ENCODE measurements at regions not wholly inside any gene's neighbourhood (a gene's known extent, or its start where the extent isn't known, plus 50 kb on each side); places are given as distances from the start of the nearest gene placed in this dataset.

DNA sequence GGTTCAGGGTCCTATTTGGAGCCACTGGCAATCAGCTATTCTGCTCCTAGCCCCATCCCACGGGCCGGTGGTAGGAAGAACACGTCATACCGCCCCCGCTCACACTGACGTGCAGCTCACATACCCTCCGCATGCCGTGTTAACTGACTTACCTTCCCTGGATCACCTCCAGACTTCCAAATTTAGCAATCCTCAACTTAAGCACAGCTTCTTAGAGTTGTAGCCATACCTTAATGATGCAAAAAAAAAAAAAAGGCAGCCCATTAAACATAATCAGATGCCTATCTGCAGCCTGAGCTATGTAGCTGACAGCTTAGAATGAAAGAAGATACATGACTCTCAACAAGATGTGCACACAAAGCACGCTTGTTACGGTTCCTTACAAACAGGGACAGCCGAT is 93.0 kb downstream of the IRX2 start:
- DNase-seq: no peak
- Histone ChIP-seq H3K9ac (ENCODE audit: low read length) (no peak overlapping the region), H3K79me2 (ENCODE audit: low read length) (no peaks in the 10 kb centered on the region), H2AFZ (ENCODE audit: low read length) (no peak overlapping the region), H3K27me3 (replicated peaks; ENCODE audit: insufficient read depth, low read length) (no peaks in the 10 kb centered on the region), H3K4me1 (ENCODE audit: low read length) (no peaks in the 10 kb centered on the region), H3K9me2 (replicated peaks; ENCODE audit: insufficient read depth, low read length) (no peaks in the 10 kb centered on the region), H4K20me1 (ENCODE audit: insufficient read depth, low read length) (no peaks in the 10 kb centered on the region), H3F3A (ENCODE audit: insufficient read depth, low read length) (no peaks in the 10 kb centered on the region), H3K9me3 (replicated peaks; ENCODE audit: insufficient read depth, low read length) (no peaks in the 10 kb centered on the region), H3K4me3 (ENCODE audit: low read length) (no peak overlapping the region), H3K4me2 (ENCODE audit: low read depth, low read length) (no peak overlapping the region), H3K27ac (ENCODE audit: low read length) (no peak overlapping the region), H3K36me3 (replicated peaks; ENCODE audit: insufficient read depth, low read length) (no peaks in the 10 kb centered on the region)
- TF ChIP-seq, protein P1, sequence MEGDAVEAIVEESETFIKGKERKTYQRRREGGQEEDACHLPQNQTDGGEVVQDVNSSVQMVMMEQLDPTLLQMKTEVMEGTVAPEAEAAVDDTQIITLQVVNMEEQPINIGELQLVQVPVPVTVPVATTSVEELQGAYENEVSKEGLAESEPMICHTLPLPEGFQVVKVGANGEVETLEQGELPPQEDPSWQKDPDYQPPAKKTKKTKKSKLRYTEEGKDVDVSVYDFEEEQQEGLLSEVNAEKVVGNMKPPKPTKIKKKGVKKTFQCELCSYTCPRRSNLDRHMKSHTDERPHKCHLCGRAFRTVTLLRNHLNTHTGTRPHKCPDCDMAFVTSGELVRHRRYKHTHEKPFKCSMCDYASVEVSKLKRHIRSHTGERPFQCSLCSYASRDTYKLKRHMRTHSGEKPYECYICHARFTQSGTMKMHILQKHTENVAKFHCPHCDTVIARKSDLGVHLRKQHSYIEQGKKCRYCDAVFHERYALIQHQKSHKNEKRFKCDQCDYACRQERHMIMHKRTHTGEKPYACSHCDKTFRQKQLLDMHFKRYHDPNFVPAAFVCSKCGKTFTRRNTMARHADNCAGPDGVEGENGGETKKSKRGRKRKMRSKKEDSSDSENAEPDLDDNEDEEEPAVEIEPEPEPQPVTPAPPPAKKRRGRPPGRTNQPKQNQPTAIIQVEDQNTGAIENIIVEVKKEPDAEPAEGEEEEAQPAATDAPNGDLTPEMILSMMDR (IDR thresholded peaks at IDR 0.05; ENCODE audit: low read length): no peak
- no peak for TF ChIP-seq EZH2 (optimal IDR thresholded peaks at IDR 0.05; ENCODE audit: low read depth, low read length)
- TF ChIP-seq EZH2phosphoT487 (IDR thresholded peaks at IDR 0.05; ENCODE audit: low read length): no peak

DNA sequence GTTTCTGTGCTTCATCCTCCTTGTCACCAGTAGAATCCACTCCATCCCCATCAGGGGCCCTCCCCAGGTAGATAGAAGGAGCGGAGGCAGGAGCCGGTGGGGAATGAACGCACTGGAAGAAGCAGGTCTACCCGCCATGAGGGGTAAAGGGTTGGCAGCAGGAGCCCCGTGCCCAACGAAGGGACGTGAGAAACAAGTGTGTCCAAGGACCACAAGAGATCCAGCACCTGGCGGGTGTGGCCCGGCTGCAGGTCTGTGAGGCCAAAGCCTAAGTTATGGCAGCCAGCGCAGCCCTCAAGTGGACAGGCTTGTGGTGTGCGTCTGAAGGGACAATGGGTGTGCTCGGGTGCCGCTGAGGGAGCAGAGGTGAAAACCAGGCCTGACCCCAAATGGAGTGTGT is 94.3 kb downstream of the IRX2 start:
- Histone ChIP-seq H3K9ac (ENCODE audit: low read length) (no peak overlapping the region), H3K36me3 (replicated peaks; ENCODE audit: insufficient read depth, low read length) (no peaks in the 10 kb centered on the region), H3K9me3 (replicated peaks; ENCODE audit: insufficient read depth, low read length) (no peaks in the 10 kb centered on the region), H2AFZ (ENCODE audit: low read length) (no peak overlapping the region), H3K4me3 (ENCODE audit: low read length) (no peak overlapping the region), H4K20me1 (ENCODE audit: insufficient read depth, low read length) (no peaks in the 10 kb centered on the region), H3K27me3 (replicated peaks; ENCODE audit: insufficient read depth, low read length) (no peaks in the 10 kb centered on the region), H3K9me2 (replicated peaks; ENCODE audit: insufficient read depth, low read length) (no peaks in the 10 kb centered on the region), H3F3A (ENCODE audit: insufficient read depth, low read length) (no peaks in the 10 kb centered on the region), H3K79me2 (ENCODE audit: low read length) (no peaks in the 10 kb centered on the region), H3K27ac (ENCODE audit: low read length) (no peak overlapping the region), H3K4me1 (ENCODE audit: low read length) (no peaks in the 10 kb centered on the region), H3K4me2 (ENCODE audit: low read depth, low read length) (no peak overlapping the region)
- no peak for TF ChIP-seq EZH2 (optimal IDR thresholded peaks at IDR 0.05; ENCODE audit: low read depth, low read length)
- TF ChIP-seq EZH2phosphoT487 (IDR thresholded peaks at IDR 0.05; ENCODE audit: low read length): no peak
- TF ChIP-seq, protein P1 (IDR thresholded peaks at IDR 0.05; ENCODE audit: low read length): no peak
- no peak for DNase-seq

DNA sequence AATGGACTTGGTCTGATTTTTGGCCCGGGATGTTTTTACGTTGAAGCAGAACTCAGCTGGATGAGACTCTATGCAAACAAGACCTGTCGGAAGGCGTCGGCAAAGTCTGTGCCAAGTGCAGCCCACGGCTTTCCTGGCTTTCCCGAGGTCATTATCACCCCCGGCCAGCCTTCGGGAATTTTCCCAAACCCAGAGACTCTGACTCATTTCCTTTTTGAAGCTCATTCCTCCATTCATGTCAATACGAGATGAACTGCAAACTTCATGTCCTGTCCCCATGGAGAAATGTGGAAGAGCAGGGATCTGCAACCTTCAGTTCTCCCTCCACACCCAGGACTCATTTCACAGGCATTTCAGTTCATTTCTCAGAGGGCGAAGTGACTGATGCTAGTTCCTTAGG is 95.3 kb downstream of the IRX2 start:
- H3K9me3 ChIP-seq (replicated peaks; ENCODE audit: insufficient read depth, low read length): no peaks in the 10 kb centered on the region
- no peak overlapping the region for H3K4me3 ChIP-seq (ENCODE audit: low read length)
- H3K79me2 ChIP-seq (ENCODE audit: low read length): no peaks in the 10 kb centered on the region
- H3K4me2 ChIP-seq (ENCODE audit: low read depth, low read length): no peak overlapping the region
- H4K20me1 ChIP-seq (ENCODE audit: insufficient read depth, low read length): no peaks in the 10 kb centered on the region
- DNase-seq: no peak
- TF ChIP-seq, protein P1 (IDR thresholded peaks at IDR 0.05; ENCODE audit: low read length): no peak
- TF ChIP-seq EZH2phosphoT487 (IDR thresholded peaks at IDR 0.05; ENCODE audit: low read length): no peak
- TF ChIP-seq EZH2 (optimal IDR thresholded peaks at IDR 0.05; ENCODE audit: low read depth, low read length): no peak
- H2AFZ ChIP-seq (ENCODE audit: low read length): no peak overlapping the region
- H3K36me3 ChIP-seq (replicated peaks; ENCODE audit: insufficient read depth, low read length): no peaks in the 10 kb centered on the region
- no peaks in the 10 kb centered on the region for H3K9me2 ChIP-seq (replicated peaks; ENCODE audit: insufficient read depth, low read length)
- no peak overlapping the region for H3K27ac ChIP-seq (ENCODE audit: low read length)
- H3K9ac ChIP-seq (ENCODE audit: low read length): no peak overlapping the region
- no peaks in the 10 kb centered on the region for H3K27me3 ChIP-seq (replicated peaks; ENCODE audit: insufficient read depth, low read length)
- H3K4me1 ChIP-seq (ENCODE audit: low read length): no peaks in the 10 kb centered on the region
- no peaks in the 10 kb centered on the region for H3F3A ChIP-seq (ENCODE audit: insufficient read depth, low read length)
